PFSK-1 (cell line): ENCODE measurements at regions not wholly inside any gene's neighbourhood (a gene's known extent, or its start where the extent isn't known, plus 50 kb on each side); places are given as distances from the start of the nearest gene placed in this dataset.

Experiments used
- FOXP2 ChIP-seq: optimal IDR thresholded peaks from 2 replicates; pipeline ENCODE3; 2011; ENCODE audit warnings: borderline replicate concordance, control low read depth, inconsistent platforms; ENCODE audit not compliant: insufficient read depth; ENCODE audit errors: extremely low read length, extremely low read depth
- POLR2AphosphoS5 ChIP-seq: IDR thresholded peaks from 2 replicates; pipeline ENCODE4 v1.6.1; 2012; ENCODE audit warnings: low read depth, mild to moderate bottlenecking, control low read depth, low read length, moderate library complexity
- REST ChIP-seq, 2 experiments: IDR thresholded peaks; 2 replicates each; pipeline versions ENCODE4 v1.6.1 to v1.8.0; 2011 to 2012; ENCODE audit warnings: low read depth in 2 of 2, low read length in 2 of 2, control low read depth in 1 of 2, inconsistent platforms in 1 of 2, mild to moderate bottlenecking in 1 of 2, moderate library complexity in 1 of 2; ENCODE audit not compliant: insufficient read depth in 1 of 2
- SIN3A ChIP-seq: IDR thresholded peaks from 2 replicates; pipeline ENCODE4 v1.6.1; 2012; ENCODE audit warnings: mild to moderate bottlenecking, low read length, moderate library complexity, borderline replicate concordance; ENCODE audit not compliant: insufficient read depth
- TAF1 ChIP-seq: IDR thresholded peaks from 2 replicates; pipeline ENCODE4 v1.6.1; 2012; ENCODE audit warnings: low read length, control low read depth, borderline replicate concordance; ENCODE audit not compliant: insufficient read depth

DNA sequence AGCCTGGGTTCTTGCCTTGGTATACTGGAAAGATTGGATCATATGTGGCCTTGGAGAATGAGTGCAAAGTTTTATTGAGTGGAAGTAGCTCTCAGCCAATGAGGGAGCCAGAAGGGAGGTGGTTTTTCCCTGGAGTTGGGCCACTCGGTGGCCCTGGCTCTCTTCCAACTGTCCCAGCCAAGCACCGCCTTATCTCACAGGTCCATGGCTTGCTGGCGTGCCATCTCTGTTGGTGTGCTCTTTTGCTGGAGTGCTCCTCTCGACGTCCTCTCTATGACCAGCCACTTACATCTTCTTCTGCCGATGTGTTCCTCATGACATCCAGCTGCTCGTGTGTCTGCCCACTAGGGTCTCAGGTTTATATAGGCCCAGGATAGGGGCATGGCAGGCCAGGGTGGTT, 505.9 kb upstream of the SYNCRIP start:
- no peak for TF ChIP-seq TAF1
- TF ChIP-seq FOXP2: no peak
- TF ChIP-seq POLR2AphosphoS5: no peak
- TF ChIP-seq SIN3A: no peak
- TF ChIP-seq REST (IDR thresholded peaks at IDR 0.05; ENCODE audit: insufficient read depth in 1 of 2, low read depth in 2 of 2, low read length in 2 of 2): no peak

DNA sequence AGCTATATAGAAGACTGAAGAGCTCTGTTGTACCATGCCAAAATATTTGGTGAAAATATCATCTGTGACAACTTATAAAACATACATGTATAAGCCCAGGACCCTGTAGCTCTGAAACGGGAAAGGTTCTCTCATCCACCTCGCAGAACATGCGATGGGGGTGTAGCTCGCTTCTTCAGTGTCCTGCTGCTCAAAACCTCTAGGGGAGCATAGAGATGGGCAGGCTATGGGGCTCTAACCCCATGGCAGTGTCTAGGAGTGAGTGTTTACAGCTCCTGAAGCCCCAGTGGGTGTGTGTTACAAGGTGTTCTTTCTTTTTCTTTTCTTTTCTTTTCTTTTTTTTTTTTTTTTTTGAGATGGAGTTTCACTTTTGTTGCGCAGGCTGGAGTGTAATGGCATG, 505.2 kb upstream of the SYNCRIP start:
- TF ChIP-seq SIN3A: no peak

- TF ChIP-seq POLR2AphosphoS5: no peak
- TF ChIP-seq SIN3A: no peak
- TF ChIP-seq TAF1: no peak
- TF ChIP-seq FOXP2: no peak
- no peak for TF ChIP-seq REST (IDR thresholded peaks at IDR 0.05; ENCODE audit: insufficient read depth in 1 of 2, low read depth in 2 of 2, low read length in 2 of 2)
These were observed 504.6 kb upstream of the SYNCRIP start for GRCh38 chr6:86147311-86147710.

GRCh38 chr6:86142326-86142725, 499.6 kb upstream of the SYNCRIP start:
- no peak for TF ChIP-seq POLR2AphosphoS5
- no peak for TF ChIP-seq TAF1
- no peak for TF ChIP-seq REST (IDR thresholded peaks at IDR 0.05; ENCODE audit: insufficient read depth in 1 of 2, low read depth in 2 of 2, low read length in 2 of 2)
- no peak for TF ChIP-seq FOXP2
- no peak for TF ChIP-seq SIN3A

GRCh38 chr6:86128130-86128814, 485.6 kb upstream of the SYNCRIP start:
- no peak for TF ChIP-seq POLR2AphosphoS5
- TF ChIP-seq REST (IDR thresholded peaks at IDR 0.05; ENCODE audit: insufficient read depth in 1 of 2, low read depth in 2 of 2, low read length in 2 of 2): no peak
- TF ChIP-seq TAF1: no peak
- no peak for TF ChIP-seq SIN3A
- TF ChIP-seq FOXP2: no peak
